GM12878 (cell line): ENCODE measurements at regions not wholly inside any gene's neighbourhood (a gene's known extent, or its start where the extent isn't known, plus 50 kb on each side); places are given as distances from the start of the nearest gene placed in this dataset.

Source experiments
- ATAC-seq: fragments of 200-7000 bp; cut with Tn5 transposase; 3 replicates; pipeline ENCODE4 v1.9.1; 2020; ENCODE audit warnings: mild to moderate bottlenecking, moderate library complexity
- BruUV-seq: library from RNA; stranded (reverse); fragments of 400-500 nt; replicated peaks from 2 replicates; lab custom pipeline; 2021; lab: Mats Ljungman, UMichigan
- CTCF ChIA-PET: fragments of 300-600 bp; sonication (Branson Sonifier 250); formaldehyde crosslinking; extraction: SDS; loops from one replicate; lab custom pipeline; 2021; ENCODE audit warnings: inconsistent platforms; lab: Yijun Ruan, JAX
- POLR2A ChIA-PET: fragments of 350-600 bp; formaldehyde crosslinking; extraction: SDS; loops from one replicate; lab custom pipeline; 2021; ENCODE audit warnings: inconsistent platforms; lab: Charles Lee
- RAD21 ChIA-PET: fragments of 300-600 bp; sonication (Branson Sonifier 250); formaldehyde crosslinking; loops from one replicate; lab custom pipeline; 2023; ENCODE audit warnings: antibody characterized with exemption; ENCODE audit not compliant: unreplicated experiment; lab: Charles Lee
- SMC1A ChIA-PET: fragments of 300-600 bp; sonication (Branson Sonifier 250); formaldehyde crosslinking; loops from one replicate; lab custom pipeline; 2023; ENCODE audit not compliant: unreplicated experiment, uncharacterized antibody; lab: Charles Lee
- DNase-seq: peaks from one replicate; pipeline ENCODE4 v3.0.0-alpha.2; 2011; ENCODE audit warnings: low read depth, low spot score
- FAIRE-seq: peaks from 3 replicates; lab custom pipeline; 2011; peaks lifted over from hg19 to GRCh38; lab: Jason Lieb, UNC
- H2AFZ ChIP-seq: 2 replicates; pipeline ENCODE4 v1.6.0; 2011; ENCODE audit warnings: low read depth, low read length, control low read depth; ENCODE audit not compliant: control insufficient read depth
- H3K27ac ChIP-seq: 2 replicates; pipeline ENCODE4 v1.5.1; 2011; ENCODE audit warnings: control low read depth; ENCODE audit not compliant: control insufficient read depth, insufficient read depth
- H3K27me3 ChIP-seq, 2 experiments: replicated peaks in 1 of 2; 2 replicates each; pipeline versions ENCODE4 v1.6.0 to v1.6.1; 2011; ENCODE audit warnings: low read length in 1 of 2; ENCODE audit not compliant: control insufficient read depth in 2 of 2, insufficient read depth in 2 of 2
- H3K36me3 ChIP-seq, 2 experiments: 2 replicates each; pipeline ENCODE4 v1.5.1; 2011; ENCODE audit warnings: low read length in 1 of 2; ENCODE audit not compliant: control insufficient read depth in 2 of 2, insufficient read depth in 2 of 2
- H3K4me1 ChIP-seq: 2 replicates; pipeline ENCODE4 v1.6.1; 2011; ENCODE audit warnings: mild to moderate bottlenecking, low read length, moderate library complexity, mixed read lengths; ENCODE audit not compliant: control insufficient read depth, insufficient read depth
- H3K4me2 ChIP-seq: 2 replicates; pipeline ENCODE4 v1.6.0; 2011; ENCODE audit warnings: control low read depth; ENCODE audit not compliant: control insufficient read depth, insufficient read depth
- H3K4me3 ChIP-seq: fragments of 200-600 bp; sonication (generic); 2 replicates; pipeline ENCODE4 v1.5.1; 2016
- H3K79me2 ChIP-seq: 2 replicates; pipeline ENCODE4 v1.6.0; 2011; ENCODE audit warnings: low read length; ENCODE audit not compliant: control insufficient read depth, insufficient read depth
- H3K9ac ChIP-seq: 2 replicates; pipeline ENCODE4 v1.8.0; 2011; ENCODE audit warnings: low read length, control low read depth, mixed read lengths; ENCODE audit not compliant: control insufficient read depth, insufficient read depth
- H3K9me3 ChIP-seq: replicated peaks from 3 replicates; pipeline ENCODE4 v1.5.1; 2011; ENCODE audit warnings: mild to moderate bottlenecking, low read length; ENCODE audit not compliant: control insufficient read depth, insufficient read depth
- H4K20me1 ChIP-seq: 2 replicates; pipeline ENCODE4 v1.6.0; 2011; ENCODE audit not compliant: control insufficient read depth, insufficient read depth
- BMI1 ChIP-seq: fragments of 450-650 bp; IDR thresholded peaks from 2 replicates; pipeline ENCODE4 v1.6.1; 2016; ENCODE audit warnings: mild to moderate bottlenecking, moderate library complexity, borderline replicate concordance
- CEBPB ChIP-seq, 2 experiments: fragments of 150-350 bp in 1 of 2; IDR thresholded peaks; 2 replicates each; pipeline ENCODE4 v1.6.1; 2012 to 2014; ENCODE audit warnings: low read depth in 2 of 2, low read length in 2 of 2, borderline replicate concordance in 1 of 2, inconsistent platforms in 1 of 2
- NFYA ChIP-seq: IDR thresholded peaks from 2 replicates; pipeline ENCODE4 v1.6.1; 2011; ENCODE audit warnings: low read depth, mild to moderate bottlenecking, low read length, improper control_type of control experiment, borderline replicate concordance
- PKNOX1 ChIP-seq: fragments of 450-650 bp; IDR thresholded peaks from 2 replicates; pipeline ENCODE4 v1.6.1; 2016; ENCODE audit warnings: mild to moderate bottlenecking
- PML ChIP-seq: IDR thresholded peaks from 2 replicates; pipeline ENCODE4 v1.6.1; 2012; ENCODE audit warnings: low read length, inconsistent platforms
- TCF3 ChIP-seq: IDR thresholded peaks from 2 replicates; pipeline ENCODE4 v1.6.1; 2012; ENCODE audit warnings: low read depth, mild to moderate bottlenecking, low read length, borderline replicate concordance; ENCODE audit not compliant: insufficient read depth
- ZBTB33 ChIP-seq: fragments of 450-650 bp; IDR thresholded peaks from 2 replicates; pipeline ENCODE4 v1.6.1; 2017; ENCODE audit warnings: mild to moderate bottlenecking
- WGBS: methylation state at CpG from one replicate; pipeline ENCODE4 v1.1.6; 2016; ENCODE audit warnings: low lambda C conversion rate; ENCODE audit not compliant: insufficient replicate concordance, insufficient coverage; ENCODE audit errors: missing lambda C conversion rate; 5-methylcytosine and 5-hydroxymethylcytosine counted together
- in situ Hi-C: fragments of 300-500 bp; cut with MboI; formaldehyde crosslinking; loops from 9 replicates; pipeline ENCODE4 v1.14.3; 2018; ENCODE audit warnings: mixed read lengths
- intact Hi-C: fragments of 100-400 bp; cut with micrococcal nuclease; formaldehyde crosslinking; loops from one replicate; pipeline ENCODE4 v1.14.2; 2022; ENCODE audit not compliant: unreplicated experiment
- TF ChIP-seq, protein P1 (sequence below): fragments of 450-650 bp; IDR thresholded peaks from 2 replicates; pipeline ENCODE4 v1.6.1; 2017; ENCODE audit warnings: antibody characterized with exemption, mild to moderate bottlenecking, moderate library complexity
- TF ChIP-seq, protein P2 (sequence below): IDR thresholded peaks from 2 replicates; pipeline ENCODE4 v1.6.1; 2011; ENCODE audit warnings: mild to moderate bottlenecking, low read depth, low read length, moderate library complexity; ENCODE audit not compliant: insufficient replicate concordance

- TF ChIP-seq PKNOX1 (no peak), BMI1 (no peak), TCF3 (no peak), CEBPB (IDR thresholded peaks at IDR 0.05; ENCODE audit: borderline replicate concordance in 1 of 2, low read depth in 2 of 2, low read length in 2 of 2) (no peak), NFYA (no peak)
- TF ChIP-seq, protein P1, sequence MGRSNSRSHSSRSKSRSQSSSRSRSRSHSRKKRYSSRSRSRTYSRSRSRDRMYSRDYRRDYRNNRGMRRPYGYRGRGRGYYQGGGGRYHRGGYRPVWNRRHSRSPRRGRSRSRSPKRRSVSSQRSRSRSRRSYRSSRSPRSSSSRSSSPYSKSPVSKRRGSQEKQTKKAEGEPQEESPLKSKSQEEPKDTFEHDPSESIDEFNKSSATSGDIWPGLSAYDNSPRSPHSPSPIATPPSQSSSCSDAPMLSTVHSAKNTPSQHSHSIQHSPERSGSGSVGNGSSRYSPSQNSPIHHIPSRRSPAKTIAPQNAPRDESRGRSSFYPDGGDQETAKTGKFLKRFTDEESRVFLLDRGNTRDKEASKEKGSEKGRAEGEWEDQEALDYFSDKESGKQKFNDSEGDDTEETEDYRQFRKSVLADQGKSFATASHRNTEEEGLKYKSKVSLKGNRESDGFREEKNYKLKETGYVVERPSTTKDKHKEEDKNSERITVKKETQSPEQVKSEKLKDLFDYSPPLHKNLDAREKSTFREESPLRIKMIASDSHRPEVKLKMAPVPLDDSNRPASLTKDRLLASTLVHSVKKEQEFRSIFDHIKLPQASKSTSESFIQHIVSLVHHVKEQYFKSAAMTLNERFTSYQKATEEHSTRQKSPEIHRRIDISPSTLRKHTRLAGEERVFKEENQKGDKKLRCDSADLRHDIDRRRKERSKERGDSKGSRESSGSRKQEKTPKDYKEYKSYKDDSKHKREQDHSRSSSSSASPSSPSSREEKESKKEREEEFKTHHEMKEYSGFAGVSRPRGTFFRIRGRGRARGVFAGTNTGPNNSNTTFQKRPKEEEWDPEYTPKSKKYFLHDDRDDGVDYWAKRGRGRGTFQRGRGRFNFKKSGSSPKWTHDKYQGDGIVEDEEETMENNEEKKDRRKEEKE: no peak
- TF ChIP-seq, all 136 proteins: peak for 0
Measured at GRCh38 chr6:4561078-4561435, 215.1 kb upstream of the CDYL start (continued).

DNA sequence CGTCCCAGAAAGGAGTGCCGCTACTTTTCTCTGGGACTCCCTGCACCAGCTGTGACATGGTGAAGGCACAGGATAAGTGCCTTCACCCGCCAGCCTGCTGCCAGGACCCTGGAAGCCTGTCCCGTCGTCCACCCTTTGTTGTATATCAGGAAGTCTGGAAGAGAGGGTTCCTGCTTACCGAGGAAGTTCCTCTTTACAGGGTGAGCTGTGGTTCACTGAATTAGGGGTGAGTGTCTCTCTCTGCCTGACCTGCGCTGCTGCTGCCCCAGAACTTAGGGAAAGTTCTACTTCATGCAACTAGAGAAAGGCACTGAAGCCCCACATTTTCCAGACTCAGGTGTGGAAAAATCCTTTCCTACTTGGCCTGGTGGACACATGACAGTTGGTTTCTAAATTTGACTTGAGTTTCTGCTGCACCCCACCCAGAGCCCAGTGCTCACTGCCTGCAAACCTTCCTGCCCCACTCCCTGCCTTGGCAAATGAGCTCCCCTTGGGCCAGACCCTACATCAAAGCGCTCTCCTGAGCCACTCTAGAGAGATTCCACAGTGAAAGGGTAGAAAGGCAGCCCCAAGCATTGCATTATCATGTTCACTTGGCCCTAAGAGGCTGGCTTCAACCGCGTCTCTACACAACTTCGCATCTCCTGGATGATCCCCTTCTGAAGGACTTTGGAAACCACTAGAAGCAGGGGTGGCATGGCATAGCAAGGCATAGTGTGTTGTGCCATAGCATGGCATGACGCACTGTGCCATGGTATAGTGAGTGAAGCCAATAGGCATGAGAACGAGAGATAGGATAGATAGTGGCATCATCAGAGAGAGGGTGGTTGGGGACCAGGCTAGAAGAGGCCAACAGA is 215.8 kb upstream of the CDYL start:
- 41% methylated on average over 13 of the region's 13 CpGs for WGBS

More for the DNA sequence above, 215.8 kb upstream of the CDYL start:
- intact Hi-C loops: no loop called here
- in situ Hi-C loops: no loop called here
- no peak overlapping the region for H3K4me3 ChIP-seq
- H2AFZ ChIP-seq: no peak overlapping the region
- FAIRE-seq (no peak), DNase-seq (no peak), ATAC-seq (no peak)
- no peaks in the 10 kb centered on the region for H3K4me1 ChIP-seq
- peaks cover 0 to 3% of the 10 kb centered on the region in 2 experiments; a peak in 1 of 4 replicates for H3K27me3 ChIP-seq
- POLR2A ChIA-PET: interaction anchor here (0.6 kb wide), 1 partner anchor 76 kb away, joined by 3 read pairs; no protein-coding TSS in a partner anchor
- SMC1A ChIA-PET: no interaction called here
- H3K9ac ChIP-seq: no peak overlapping the region
- no peak overlapping the region for H3K4me2 ChIP-seq
- BruUV-seq: no TSS peak
- RAD21 ChIA-PET: no interaction called here
- H4K20me1 ChIP-seq: no peaks in the 10 kb centered on the region
- no peaks in the 10 kb centered on the region for H3K79me2 ChIP-seq
- H3K9me3 ChIP-seq: no peaks in the 10 kb centered on the region
- TF ChIP-seq, protein P2, sequence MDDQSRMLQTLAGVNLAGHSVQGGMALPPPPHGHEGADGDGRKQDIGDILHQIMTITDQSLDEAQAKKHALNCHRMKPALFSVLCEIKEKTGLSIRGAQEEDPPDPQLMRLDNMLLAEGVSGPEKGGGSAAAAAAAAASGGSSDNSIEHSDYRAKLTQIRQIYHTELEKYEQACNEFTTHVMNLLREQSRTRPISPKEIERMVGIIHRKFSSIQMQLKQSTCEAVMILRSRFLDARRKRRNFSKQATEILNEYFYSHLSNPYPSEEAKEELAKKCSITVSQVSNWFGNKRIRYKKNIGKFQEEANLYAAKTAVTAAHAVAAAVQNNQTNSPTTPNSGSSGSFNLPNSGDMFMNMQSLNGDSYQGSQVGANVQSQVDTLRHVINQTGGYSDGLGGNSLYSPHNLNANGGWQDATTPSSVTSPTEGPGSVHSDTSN: no peak
- TF ChIP-seq ZBTB33 (no peak), PML (no peak)
- no peak overlapping the region for H3K27ac ChIP-seq
- CTCF ChIA-PET: no interaction called here
- H3K36me3 ChIP-seq: no peaks in the 10 kb centered on the region
